A673 (cell line): ENCODE measurements at regions not wholly inside any gene's neighbourhood (a gene's known extent, or its start where the extent isn't known, plus 50 kb on each side); places are given as distances from the start of the nearest gene placed in this dataset.

Source experiments
- CTCF ChIP-seq: fragments of 300-800, 200-600 bp; sonication (generic); conservative IDR thresholded peaks from 2 replicates; pipeline ENCODE4 v1.5.1; 2017; ENCODE audit warnings: low read depth, mild to moderate bottlenecking, antibody characterized with exemption, low read length, moderate library complexity, mixed read lengths
- EZH2 ChIP-seq: fragments of 200-600 bp; sonication (generic); IDR thresholded peaks from 2 replicates; pipeline ENCODE4 v1.6.1; 2017; ENCODE audit warnings: borderline replicate concordance, low read depth, mild to moderate bottlenecking, mixed read lengths, antibody characterized with exemption, low read length; ENCODE audit not compliant: poor library complexity, severe bottlenecking

GRCh38 chr16:52165961-52166360 lies 381.0 kb downstream of the TOX3 start:
- TF ChIP-seq CTCF (no peak), EZH2 (no peak)
